ENCODE measurements at regions not wholly inside any gene's neighbourhood (a gene's known extent, or its start where the extent isn't known, plus 50 kb on each side); places are given as distances from the start of the nearest gene placed in this dataset.
"Not testable (repeated sequence)": the region's sequence is repeated elsewhere in the genome, so short reads cannot be mapped to it uniquely, and the experiment has no call there.

DNA sequence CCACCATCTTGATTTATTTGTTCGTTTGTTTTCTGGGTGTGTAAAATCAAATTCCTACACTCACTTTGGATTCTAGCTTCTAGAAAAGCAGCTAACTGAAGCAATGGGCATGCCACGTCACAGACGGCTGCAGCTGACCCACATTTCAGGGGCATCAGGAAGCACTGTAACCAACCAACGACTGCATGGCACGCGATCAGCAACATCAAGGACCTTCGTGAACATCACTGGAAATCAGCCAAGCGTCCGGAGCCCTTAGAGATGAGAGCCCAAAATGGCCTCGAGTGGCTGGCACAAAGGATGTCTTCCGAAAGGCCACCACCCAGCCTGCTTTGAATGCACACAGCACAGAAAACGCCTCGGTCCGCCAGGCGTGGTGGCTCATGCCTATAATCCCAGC lies 191.1 kb downstream of the OLFM1 start:
- DNase-seq = no peak

GRCh38 chr9:135279385-135279784 lies 191.9 kb downstream of the OLFM1 start:
- no peak for DNase-seq

GRCh38 chr9:135279834-135280393 lies 192.4 kb downstream of the OLFM1 start:
- DNase-seq = no peak

- DNase-seq = no peak
These were observed 193.2 kb downstream of the OLFM1 start for GRCh38 chr9:135280666-135281065.

DNA sequence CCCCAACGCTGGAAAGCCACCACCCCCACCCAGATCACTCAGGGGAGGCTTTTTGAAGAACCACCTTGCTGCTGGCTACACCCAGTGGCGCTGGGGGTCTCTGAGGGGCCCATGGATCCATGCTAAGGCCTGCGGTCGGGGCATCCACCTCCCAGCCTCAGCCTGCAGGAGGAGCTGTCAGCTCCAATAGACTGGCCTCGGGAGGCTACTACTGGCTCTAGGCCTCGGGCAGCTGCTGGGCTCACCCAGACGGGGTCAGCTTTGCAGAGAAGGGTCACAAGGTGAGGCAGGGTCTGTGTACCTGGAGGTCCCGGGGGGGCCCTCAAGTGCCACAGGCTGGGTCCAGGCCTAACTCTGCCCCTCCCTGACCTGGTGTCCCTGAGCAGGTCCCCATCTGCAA lies 193.7 kb downstream of the OLFM1 start:
- no peak for DNase-seq

- no peak for DNase-seq
These were observed 194.6 kb downstream of the OLFM1 start for GRCh38 chr9:135281791-135282737.

DNA sequence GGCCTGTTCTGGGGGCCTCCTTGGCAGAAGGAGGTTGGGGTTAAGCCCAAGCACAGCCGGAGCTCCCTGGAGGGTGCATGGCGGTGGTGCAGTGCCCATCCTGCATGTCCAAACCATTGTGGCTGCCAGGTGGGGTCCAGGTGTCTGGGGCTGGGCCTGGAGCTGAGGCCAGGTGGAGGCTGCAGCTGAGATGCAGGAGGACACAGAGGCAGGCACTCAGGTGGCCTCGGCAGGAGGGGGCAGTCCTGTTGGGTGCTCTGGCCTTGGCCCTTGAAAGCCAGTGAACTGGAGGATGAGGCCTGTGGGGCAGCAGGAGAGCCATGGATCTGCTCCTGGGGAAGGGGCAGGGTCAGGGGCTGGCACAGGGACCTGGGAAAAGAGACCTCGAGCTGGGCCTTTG lies 195.3 kb downstream of the OLFM1 start:
- DNase-seq = no peak

DNA sequence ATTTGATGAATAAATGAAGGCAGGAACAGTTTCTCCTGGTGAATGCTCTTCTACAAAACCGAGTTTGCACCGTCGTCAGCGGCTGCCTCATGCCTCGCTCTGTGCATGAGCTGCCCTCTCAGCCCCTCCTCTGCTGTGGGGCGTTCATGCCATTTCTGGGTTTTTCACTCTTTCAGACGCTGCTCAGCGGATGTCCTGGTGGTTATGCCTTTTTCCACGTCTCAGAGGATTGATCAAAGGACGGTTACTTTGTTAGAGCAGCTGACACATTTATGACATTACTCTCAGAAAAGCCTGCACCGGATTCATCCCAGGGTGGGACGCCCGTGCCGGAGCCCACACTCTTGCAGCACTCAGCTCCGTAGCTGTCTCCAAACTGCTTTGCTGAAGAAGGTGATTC lies 195.9 kb upstream of the PPP1R26 start:
- DNase-seq = no peak

GRCh38 chr9:135284386-135285134 lies 195.0 kb upstream of the PPP1R26 start:
- no peak for DNase-seq

DNA sequence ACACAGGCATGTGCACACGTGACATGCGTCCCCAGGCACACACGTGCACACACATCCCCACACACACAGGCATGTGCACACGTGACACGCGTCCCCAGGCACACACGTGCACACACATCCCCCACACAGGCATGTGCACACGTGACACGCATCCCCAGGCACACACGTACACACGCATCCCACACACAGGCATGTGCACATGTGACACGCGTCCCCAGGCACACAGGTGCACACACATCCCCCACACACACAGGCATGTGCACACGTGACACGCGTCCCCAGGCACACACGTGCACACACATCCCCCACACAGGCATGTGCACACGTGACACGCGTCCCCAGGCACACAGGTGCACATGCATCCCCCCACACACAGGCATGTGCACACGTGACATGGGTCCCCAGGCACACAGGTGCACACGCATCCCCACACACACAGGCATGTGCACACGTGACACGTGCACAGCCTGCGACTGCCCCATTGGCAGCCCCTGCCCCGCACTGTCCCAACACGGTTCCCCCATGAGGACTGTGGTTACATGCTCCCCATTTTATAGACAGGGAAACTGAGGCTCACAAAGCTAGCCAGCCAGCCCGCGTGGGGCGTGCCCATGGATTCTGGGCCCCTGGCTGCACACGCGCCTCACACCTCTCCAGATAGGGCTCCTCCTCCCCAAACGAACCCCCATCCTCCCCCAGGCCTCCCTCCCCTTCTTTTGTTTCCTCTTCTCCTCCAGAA lies 193.2 kb upstream of the PPP1R26 start:
- not testable (repeated sequence) for DNase-seq

DNA sequence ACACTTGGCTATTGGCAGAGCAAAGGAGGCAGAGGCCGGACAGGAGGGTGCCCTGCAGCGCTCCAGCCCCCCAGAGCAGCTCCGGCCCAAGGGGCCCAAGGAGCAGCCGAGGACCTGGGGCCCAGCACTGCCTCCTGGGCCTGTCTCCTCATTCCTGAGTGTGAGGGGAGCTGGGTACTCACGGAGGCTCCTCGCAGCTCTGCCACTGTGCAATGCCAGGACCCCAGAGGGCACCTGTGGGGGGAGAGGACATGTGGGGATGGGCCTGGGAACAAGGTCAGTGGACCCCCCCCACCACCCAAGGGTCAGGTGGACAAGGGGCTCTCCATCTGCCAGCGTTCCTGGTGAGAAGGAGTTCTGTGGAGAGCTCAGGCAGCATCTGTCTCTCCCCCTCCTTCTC lies 192.6 kb upstream of the PPP1R26 start:
- no peak for DNase-seq

- no peak for DNase-seq
These were observed 192.0 kb upstream of the PPP1R26 start for GRCh38 chr9:135287627-135288026.

GRCh38 chr9:135288054-135288453 lies 191.5 kb upstream of the PPP1R26 start:
- no peak for DNase-seq

GRCh38 chr9:135289081-135289491 lies 190.5 kb upstream of the PPP1R26 start:
- no peak for DNase-seq

GRCh38 chr9:135290086-135290485 lies 189.5 kb upstream of the PPP1R26 start:
- DNase-seq = no peak

- no peak for DNase-seq
These were observed 189.0 kb upstream of the PPP1R26 start for GRCh38 chr9:135290566-135290965.

- no peak for DNase-seq
These were observed 188.4 kb upstream of the PPP1R26 start for GRCh38 chr9:135291165-135291564.

- no peak for DNase-seq
These were observed 184.7 kb upstream of the PPP1R26 start for GRCh38 chr9:135294836-135295235.

- no peak for DNase-seq
These were observed 183.9 kb upstream of the PPP1R26 start for GRCh38 chr9:135295551-135296300.

DNA sequence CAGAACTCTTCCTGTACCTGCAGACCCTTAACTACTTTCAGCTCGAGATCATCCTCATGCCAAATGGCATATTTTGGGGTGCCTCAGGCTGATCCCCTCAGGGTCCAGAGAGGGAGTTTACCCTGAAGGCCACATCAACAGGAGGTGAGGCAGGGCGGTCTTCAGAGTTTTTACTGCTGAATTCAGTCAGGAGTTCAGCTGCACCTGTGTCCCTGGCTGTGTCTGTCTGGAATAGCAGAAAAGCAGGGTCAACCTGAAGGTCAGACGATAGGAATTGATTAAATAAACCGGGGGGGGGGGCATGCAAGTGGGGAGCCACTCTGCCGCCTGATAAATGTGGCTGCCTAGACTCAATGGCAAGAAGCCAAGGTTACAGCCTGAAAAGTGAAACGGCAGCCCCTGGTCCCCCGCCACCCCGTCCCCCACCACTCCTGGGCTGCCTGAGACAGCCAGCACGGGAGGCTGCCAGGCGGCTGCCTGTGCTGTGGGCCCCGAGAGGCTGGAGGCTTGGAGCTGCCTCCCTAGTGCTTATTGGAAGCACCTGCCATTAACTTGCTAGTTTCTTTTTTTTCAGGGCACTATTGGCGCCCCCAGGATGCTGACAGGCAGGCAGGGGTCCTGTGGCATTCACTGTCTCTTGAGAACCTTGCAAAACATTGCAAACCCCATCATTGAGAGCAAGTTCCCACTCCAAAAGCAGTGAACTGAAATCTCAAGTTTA lies 182.7 kb upstream of the PPP1R26 start:
- no peak for DNase-seq

GRCh38 chr9:135297456-135298075 lies 182.0 kb upstream of the PPP1R26 start:
- no peak for DNase-seq

All from activated naive CD4-positive, alpha-beta T cell treated with anti-CD3 and anti-CD28 coated beads, Interleukin-2, amount 50 U/mL, for 16 hours (primary cell).